Lower lobe of right lung (tissue), 2 donors: ENCODE measurements at regions not wholly inside any gene's neighbourhood (a gene's known extent, or its start where the extent isn't known, plus 50 kb on each side); places are given as distances from the start of the nearest gene placed in this dataset.

ENCODE experiments used
- ATAC-seq, 2 donors: fragments of 200-7000 bp; cut with Tn5 transposase; one replicate each; pipeline ENCODE4 v1.9.1; 2020 to 2022; ENCODE audit warnings: mild to moderate bottlenecking in 2 of 2, moderate library complexity in 2 of 2
- DNase-seq: peaks from one replicate; pipeline ENCODE4 v3.0.0-alpha.2; 2020
- H3K27ac ChIP-seq: fragments of 200-600 bp; one replicate; pipeline ENCODE4 v1.8.0; 2022
- H3K27me3 ChIP-seq: fragments of 200-600 bp; one replicate; pipeline ENCODE4 v1.8.0; 2022; ENCODE audit warnings: low read depth
- H3K36me3 ChIP-seq: fragments of 200-600 bp; one replicate; pipeline ENCODE4 v1.8.0; 2022; ENCODE audit warnings: mild to moderate bottlenecking
- H3K4me1 ChIP-seq: fragments of 200-600 bp; one replicate; pipeline ENCODE4 v1.8.0; 2022
- H3K4me3 ChIP-seq: fragments of 200-600 bp; one replicate; pipeline ENCODE4 v1.8.0; 2022; ENCODE audit warnings: mild to moderate bottlenecking
- H3K9me3 ChIP-seq: fragments of 200-600 bp; one replicate; pipeline ENCODE4 v1.8.0; 2022
- CTCF ChIP-seq: fragments of 200-600 bp; IDR thresholded peaks from one replicate; pipeline ENCODE4 v1.8.0; 2022; ENCODE audit warnings: antibody characterized with exemption, mild to moderate bottlenecking
- intact Hi-C: fragments of 100-400 bp; cut with DNase I; formaldehyde crosslinking; loops from one replicate; pipeline ENCODE4 v1.11.0; 2022
- donor health status: DM: no; HTN: yes; CAD: no; lungs with severe emphysema.

GRCh38 chr14:26056036-26056616, 541.7 kb downstream of the NOVA1 start:
- intact Hi-C loops, result no loop called here
- ATAC-seq (no peak), DNase-seq (no peak)
- Histone ChIP-seq H3K27me3 (no peaks in the 10 kb centered on the region), H3K4me3 (no peak overlapping the region), H3K9me3 (no peaks in the 10 kb centered on the region), H3K36me3 (no peaks in the 10 kb centered on the region), H3K4me1 (no peaks in the 10 kb centered on the region), H3K27ac (no peak overlapping the region)
- no peak for TF ChIP-seq CTCF

- Histone ChIP-seq H3K36me3 (no peaks in the 10 kb centered on the region), H3K4me1 (no peaks in the 10 kb centered on the region), H3K9me3 (no peaks in the 10 kb centered on the region), H3K4me3 (no peak overlapping the region), H3K27ac (no peak overlapping the region), H3K27me3 (no peaks in the 10 kb centered on the region)
- ATAC-seq (no peak), DNase-seq (no peak)
- intact Hi-C loops, result no loop called here
- TF ChIP-seq CTCF, result no peak
Observed at GRCh38 chr14:26032348-26032747, 565.5 kb downstream of the NOVA1 start.

GRCh38 chr14:26026384-26026783, 571.4 kb downstream of the NOVA1 start:
- intact Hi-C loops, result no loop called here
- ATAC-seq (no peak), DNase-seq (no peak)
- Histone ChIP-seq H3K4me1 (no peaks in the 10 kb centered on the region), H3K9me3 (no peaks in the 10 kb centered on the region), H3K36me3 (no peaks in the 10 kb centered on the region), H3K27me3 (no peaks in the 10 kb centered on the region), H3K27ac (no peak overlapping the region), H3K4me3 (no peak overlapping the region)
- no peak for TF ChIP-seq CTCF

- no peak overlapping the region for H3K27ac ChIP-seq
Observed at GRCh38 chr14:26023967-26024366, 573.9 kb downstream of the NOVA1 start.

GRCh38 chr14:26021759-26022158, 576.1 kb downstream of the NOVA1 start:
- intact Hi-C loops, result no loop called here

More at GRCh38 chr14:26023967-26024366, 573.9 kb downstream of the NOVA1 start:
- Histone ChIP-seq H3K27me3 (no peaks in the 10 kb centered on the region), H3K4me1 (no peaks in the 10 kb centered on the region), H3K9me3 (no peaks in the 10 kb centered on the region), H3K36me3 (no peaks in the 10 kb centered on the region), H3K4me3 (no peak overlapping the region)
- TF ChIP-seq CTCF, result no peak
- ATAC-seq (no peak), DNase-seq (no peak)
- intact Hi-C loops, result no loop called here

More at GRCh38 chr14:26021759-26022158, 576.1 kb downstream of the NOVA1 start:
- Histone ChIP-seq H3K27ac (no peak overlapping the region), H3K36me3 (no peaks in the 10 kb centered on the region), H3K9me3 (no peaks in the 10 kb centered on the region), H3K4me3 (no peak overlapping the region), H3K4me1 (no peaks in the 10 kb centered on the region), H3K27me3 (no peaks in the 10 kb centered on the region)
- ATAC-seq, result no peak
- TF ChIP-seq CTCF, result no peak
- DNase-seq, result no peak
